Suppressor macrophage treated with lipopolysaccharide for 1 hour (primary cell): ENCODE measurements at regions not wholly inside any gene's neighbourhood (a gene's known extent, or its start where the extent isn't known, plus 50 kb on each side); places are given as distances from the start of the nearest gene placed in this dataset.

Experiments
- DNase-seq, 3 donors: peaks; one replicate each; pipeline ENCODE4 v3.0.0-alpha.2; 2020 to 2022

GRCh38 chr22:47287516-47287915 lies 525.1 kb downstream of the TBC1D22A start:
- DNase-seq, result no peak

- no peak for DNase-seq
These were observed 524.1 kb downstream of the TBC1D22A start for GRCh38 chr22:47286590-47286989.

- no peak for DNase-seq
These were observed 523.5 kb downstream of the TBC1D22A start for GRCh38 chr22:47285981-47286380.

- DNase-seq, result no peak
These were observed 522.4 kb downstream of the TBC1D22A start for GRCh38 chr22:47284822-47285221.

GRCh38 chr22:47284360-47284759 lies 521.9 kb downstream of the TBC1D22A start:
- no peak for DNase-seq

GRCh38 chr22:47283616-47284270 lies 521.3 kb downstream of the TBC1D22A start:
- no peak for DNase-seq

- no peak for DNase-seq
These were observed 520.4 kb downstream of the TBC1D22A start for GRCh38 chr22:47282851-47283250.

GRCh38 chr22:47282366-47282765 lies 519.9 kb downstream of the TBC1D22A start:
- no peak for DNase-seq

GRCh38 chr22:47281126-47282106 lies 519.0 kb downstream of the TBC1D22A start:
- DNase-seq, result no peak

GRCh38 chr22:47280301-47280700 lies 517.9 kb downstream of the TBC1D22A start:
- no peak for DNase-seq

- DNase-seq, result no peak
These were observed 517.3 kb downstream of the TBC1D22A start for GRCh38 chr22:47279746-47280145.

GRCh38 chr22:47279337-47279736 lies 516.9 kb downstream of the TBC1D22A start:
- DNase-seq, result no peak

GRCh38 chr22:47278655-47279054 lies 516.2 kb downstream of the TBC1D22A start:
- no peak for DNase-seq

- DNase-seq, result no peak
These were observed 515.1 kb downstream of the TBC1D22A start for GRCh38 chr22:47277531-47277930.

- DNase-seq, result no peak
These were observed 514.5 kb downstream of the TBC1D22A start for GRCh38 chr22:47276991-47277390.

- DNase-seq, result no peak
These were observed 514.0 kb downstream of the TBC1D22A start for GRCh38 chr22:47276450-47276820.

GRCh38 chr22:47275605-47276449 lies 513.4 kb downstream of the TBC1D22A start:
- DNase-seq, result no peak

- DNase-seq, result no peak
These were observed 511.7 kb downstream of the TBC1D22A start for GRCh38 chr22:47274196-47274595.

- DNase-seq, result no peak
These were observed 508.1 kb downstream of the TBC1D22A start for GRCh38 chr22:47270463-47271135.

- DNase-seq, result no peak
These were observed 507.2 kb downstream of the TBC1D22A start for GRCh38 chr22:47269516-47270088.

GRCh38 chr22:47267513-47268282 lies 505.2 kb downstream of the TBC1D22A start:
- no peak for DNase-seq
